K562 (cell line): ENCODE measurements at regions not wholly inside any gene's neighbourhood (a gene's known extent, or its start where the extent isn't known, plus 50 kb on each side); places are given as distances from the start of the nearest gene placed in this dataset.

Experiments used
- ATAC-seq: fragments of 200-7000 bp; cut with Tn5 transposase; 3 replicates; pipeline ENCODE4 v1.9.1; 2020; ENCODE audit warnings: moderate library complexity
- BruUV-seq: library from RNA; stranded (reverse); fragments of 400-500 nt; replicated peaks from 2 replicates; lab custom pipeline; 2021; lab: Mats Ljungman, UMichigan
- CTCF ChIA-PET: fragments of 300-600 bp; formaldehyde crosslinking; extraction: SDS; loops from one replicate; lab custom pipeline; 2021; ENCODE audit warnings: low intra/inter-chr PET ratio; lab: Yijun Ruan, JAX
- POLR2A ChIA-PET: fragments of 300-600, 350-650 bp; sonication (Branson Sonifier 250); formaldehyde crosslinking; extraction: SDS; loops from one replicate; lab custom pipeline; 2021; ENCODE audit warnings: antibody characterized with exemption, inconsistent platforms; lab: Yijun Ruan, JAX
- DNase-seq, 4 experiments: peaks; one replicate each; pipeline versions ENCODE4 v3.0.0 to v3.0.0-alpha.2; 2011 to 2018; ENCODE audit warnings: low spot score in 3 of 4, mixed read lengths in 3 of 4; ENCODE audit errors: extremely low read depth in 1 of 4
- FAIRE-seq: peaks from 2 replicates; lab custom pipeline; 2011; peaks lifted over from hg19 to GRCh38; lab: Jason Lieb, UNC
- H2AFZ ChIP-seq: 2 replicates; pipeline ENCODE4 v1.6.0; 2011; ENCODE audit warnings: low read depth, low read length, control low read depth, inconsistent platforms
- H3K27ac ChIP-seq: fragments of 200-600 bp; 3 replicates; pipeline ENCODE4 v1.8.0; 2011; ENCODE audit warnings: low read depth, mild to moderate bottlenecking, control low read depth, inconsistent platforms, low read length, moderate library complexity, mixed read lengths; ENCODE audit errors: extremely low read depth
- H3K27me3 ChIP-seq, 2 experiments: fragments of 300-600 bp in 1 of 2; 2 replicates in 1 of 2; 3 replicates in 1 of 2; pipeline versions ENCODE4 v1.6.0 to v1.8.0; 2011; ENCODE audit warnings: inconsistent platforms in 2 of 2, low read length in 2 of 2, mild to moderate bottlenecking in 1 of 2, mixed read lengths in 1 of 2, moderate library complexity in 1 of 2; ENCODE audit not compliant: control insufficient read depth in 2 of 2, insufficient read depth in 2 of 2
- H3K36me3 ChIP-seq: fragments of 300-600 bp; 3 replicates; pipeline ENCODE4 v1.8.0; 2011; ENCODE audit warnings: mild to moderate bottlenecking, low read length, inconsistent platforms; ENCODE audit not compliant: control insufficient read depth, insufficient read depth
- H3K4me1 ChIP-seq, 2 experiments: fragments of 200-600 bp in 1 of 2; replicated peaks in 1 of 2; 2 replicates in 1 of 2; 3 replicates in 1 of 2; pipeline versions ENCODE4 v1.5.1 to v1.8.0; 2011; ENCODE audit warnings: inconsistent platforms in 2 of 2, low read length in 2 of 2, mild to moderate bottlenecking in 1 of 2, mixed read lengths in 1 of 2, moderate library complexity in 1 of 2; ENCODE audit not compliant: control insufficient read depth in 2 of 2, insufficient read depth in 2 of 2
- H3K4me2 ChIP-seq: 2 replicates; pipeline ENCODE4 v1.6.1; 2011; ENCODE audit warnings: low read length, control low read depth, inconsistent platforms, mixed read lengths; ENCODE audit not compliant: insufficient read depth
- H3K4me3 ChIP-seq: fragments of 200-600 bp; sonication (generic), shearing (Covaris generic); 2 replicates; pipeline ENCODE4 v1.5.1; 2016; ENCODE audit warnings: control low read depth, inconsistent platforms
- H3K79me2 ChIP-seq: fragments of 200-600 bp; 3 replicates; pipeline ENCODE4 v1.8.0; 2011; ENCODE audit warnings: low read length, inconsistent platforms; ENCODE audit not compliant: control insufficient read depth, insufficient read depth
- H3K9ac ChIP-seq, 2 experiments: 2 replicates each; pipeline versions ENCODE4 v1.6.0 to v1.6.1; 2011; ENCODE audit warnings: low read depth in 2 of 2, low read length in 2 of 2, control low read depth in 1 of 2, inconsistent platforms in 1 of 2, mild to moderate bottlenecking in 1 of 2, mixed read lengths in 1 of 2; ENCODE audit not compliant: insufficient read depth in 1 of 2
- H3K9me1 ChIP-seq: one replicate; pipeline ENCODE4 v1.6.0; 2011; ENCODE audit warnings: inconsistent platforms, mild to moderate bottlenecking, low read length, moderate library complexity; ENCODE audit not compliant: control insufficient read depth, insufficient read depth
- H3K9me3 ChIP-seq: replicated peaks from 2 replicates; pipeline ENCODE4 v1.5.1; 2011; ENCODE audit warnings: low read depth, low read length, inconsistent platforms; ENCODE audit not compliant: control insufficient read depth, insufficient read depth
- H4K20me1 ChIP-seq: replicated peaks from 2 replicates; pipeline ENCODE4 v1.6.1; 2011; ENCODE audit warnings: low read length, inconsistent platforms, mixed read lengths; ENCODE audit not compliant: control insufficient read depth, insufficient read depth
- CBX2 ChIP-seq: fragments of 200-600 bp; sonication (generic); IDR thresholded peaks from one replicate; pipeline ENCODE4 v1.6.1; 2012; ENCODE audit warnings: mild to moderate bottlenecking, low read length, inconsistent platforms; ENCODE audit not compliant: insufficient read depth, poor library complexity, severe bottlenecking
- MEIS2 ChIP-seq: fragments of 450-650 bp; IDR thresholded peaks from 2 replicates; pipeline ENCODE4 v1.6.1; 2014; ENCODE audit warnings: mild to moderate bottlenecking; ENCODE audit not compliant: partially characterized antibody
- NR4A1 ChIP-seq, 2 experiments: fragments of 250-450 bp in 1 of 2; fragments of 450-650 bp in 1 of 2; sonication (Bioruptor Pico) in 1 of 2; IDR thresholded peaks; 2 replicates each; pipeline versions ENCODE4 v1.4.0 to v1.6.1; 2016 to 2020; ENCODE audit warnings: mild to moderate bottlenecking in 2 of 2, missing compliant biosample characterization in 1 of 2, missing genetic modification characterization in 1 of 2, moderate library complexity in 1 of 2
- WGBS: fragments of 100-300 bp; shearing (Covaris generic); methylation state at CpG from one replicate; pipeline ENCODE4 v1.1.6; 2016; ENCODE audit warnings: low coverage, mixed read lengths; ENCODE audit not compliant: insufficient coverage; ENCODE audit errors: missing lambda C conversion rate; 5-methylcytosine and 5-hydroxymethylcytosine counted together
- in situ Hi-C: fragments of 300-500 bp; cut with MboI; formaldehyde crosslinking; loops from 4 replicates; pipeline ENCODE4 v1.15.0; 2018; ENCODE audit warnings: inconsistent platforms, mixed read lengths
- intact Hi-C: fragments of 100-400 bp; cut with micrococcal nuclease; formaldehyde crosslinking; loops from 2 replicates; pipeline ENCODE4 v1.14.2; 2022
- TF ChIP-seq, protein P1 (sequence below): fragments of 450-650 bp; IDR thresholded peaks from 2 replicates; pipeline ENCODE4 v1.6.1; 2016
- TF ChIP-seq, protein P2 (sequence below): fragments of 450-650 bp; IDR thresholded peaks from 2 replicates; pipeline ENCODE4 v1.6.1; 2016; ENCODE audit warnings: low read depth, mild to moderate bottlenecking, moderate library complexity
- TF ChIP-seq, protein P3 (sequence below): fragments of 200-800 bp; sonication (Bioruptor generic); IDR thresholded peaks from 2 replicates; pipeline ENCODE4 v1.6.1; 2016; ENCODE audit warnings: missing genetic modification characterization, missing compliant biosample characterization

DNA sequence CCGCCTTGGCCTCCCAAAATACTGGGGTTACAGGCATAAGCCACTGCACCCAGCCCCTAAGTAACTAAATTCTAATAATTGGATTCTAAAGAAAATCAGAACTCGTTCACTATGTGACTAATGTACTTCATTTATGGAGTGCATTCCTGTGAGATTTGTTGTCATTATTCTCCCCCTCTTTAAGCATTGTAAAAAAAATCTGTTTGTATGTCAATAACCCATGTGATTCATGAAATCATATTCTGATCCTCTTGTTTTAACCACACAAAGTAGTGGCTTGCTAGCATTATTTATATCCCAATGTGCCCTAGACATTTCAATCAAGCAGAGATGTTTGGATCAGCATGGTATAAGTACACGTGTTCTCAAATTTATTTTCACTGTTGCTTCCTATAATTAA is 78.2 kb upstream of the OSBPL8 start:
- in situ Hi-C loops, result no loop called here
- POLR2A ChIA-PET, result interaction anchor here (0.6 kb wide), 1 partner anchor 11 kb away, joined by 3 read pairs; no protein-coding TSS in a partner anchor
- Histone ChIP-seq H3K4me1 (peaks cover 8 to 21% of the 10 kb centered on the region in 2 experiments; a peak in 3 of 5 replicates), H3K79me2 (no peaks in the 10 kb centered on the region), H3K36me3 (no peaks in the 10 kb centered on the region)
- WGBS, result 29% methylated on average over 3 of the region's 3 CpGs
- TF ChIP-seq CBX2, result no peak
- TF ChIP-seq NR4A1 (CRISPR knock-in tag; IDR thresholded peaks at IDR 0.05), result no peak
- TF ChIP-seq NR4A1 (tag; IDR thresholded peaks at IDR 0.05), result no peak
- TF ChIP-seq, all 486 proteins: peak for 0
- Histone ChIP-seq H3K4me2 (no peak overlapping the region), H2AFZ (no peak overlapping the region), H3K27ac (no peak overlapping the region), H3K4me3 (no peak overlapping the region), H3K9ac (no peak overlapping the region), H3K27me3 (no peaks in the 10 kb centered on the region), H3K9me3 (no peaks in the 10 kb centered on the region), H4K20me1 (no peaks in the 10 kb centered on the region), H3K9me1 (no peaks in the 10 kb centered on the region)
- DNase-seq (no peak), ATAC-seq (no peak), FAIRE-seq (no peak)
- no TSS peak for BruUV-seq
- intact Hi-C loops, result no loop called here
- CTCF ChIA-PET, result no interaction called here

DNA sequence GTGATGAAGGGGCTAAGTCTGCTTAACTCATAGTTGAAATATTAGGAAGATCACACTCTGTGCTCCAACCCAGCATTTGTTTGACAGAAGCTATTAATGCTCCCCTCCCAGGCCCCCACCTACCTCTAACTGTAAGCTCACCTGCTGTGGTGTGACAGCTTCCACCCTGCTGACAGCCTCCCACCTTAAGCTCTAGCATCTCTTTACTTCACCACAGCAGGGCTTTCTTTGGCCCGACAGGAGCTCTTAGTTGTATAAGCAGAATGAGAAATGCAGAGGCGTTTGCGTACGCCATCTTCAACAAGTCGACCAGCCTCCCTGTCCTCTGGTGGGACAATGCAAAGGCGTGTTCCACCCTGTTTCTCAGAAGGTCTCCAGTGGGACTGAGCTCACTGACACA is 80.1 kb upstream of the OSBPL8 start:
- Histone ChIP-seq H3K36me3 (no peaks in the 10 kb centered on the region), H3K27ac (no peak overlapping the region), H2AFZ (no peak overlapping the region), H4K20me1 (no peaks in the 10 kb centered on the region), H3K79me2 (no peaks in the 10 kb centered on the region), H3K27me3 (no peaks in the 10 kb centered on the region), H3K9me1 (no peaks in the 10 kb centered on the region), H3K4me3 (no peak overlapping the region), H3K4me2 (no peak overlapping the region), H3K9me3 (no peaks in the 10 kb centered on the region), H3K9ac (no peak overlapping the region), H3K4me1 (peaks cover 0 to 12% of the 10 kb centered on the region in 2 experiments; a peak in 3 of 5 replicates)
- ChIA-PET CTCF (no interaction called here), POLR2A (interaction anchor here (1.3 kb wide), 1 partner anchor 9 kb away, joined by 3 read pairs; no protein-coding TSS in a partner anchor)
- no peak for FAIRE-seq
- no TSS peak for BruUV-seq
- intact Hi-C loops, result no loop called here
- no peak for DNase-seq
- in situ Hi-C loops, result no loop called here
- 52% methylated on average over 6 of the region's 6 CpGs for whole genome bisulfite sequencing
- ATAC-seq, result no peak; the same call in 2 of the 3 replicates
- TF ChIP-seq, protein P1, sequence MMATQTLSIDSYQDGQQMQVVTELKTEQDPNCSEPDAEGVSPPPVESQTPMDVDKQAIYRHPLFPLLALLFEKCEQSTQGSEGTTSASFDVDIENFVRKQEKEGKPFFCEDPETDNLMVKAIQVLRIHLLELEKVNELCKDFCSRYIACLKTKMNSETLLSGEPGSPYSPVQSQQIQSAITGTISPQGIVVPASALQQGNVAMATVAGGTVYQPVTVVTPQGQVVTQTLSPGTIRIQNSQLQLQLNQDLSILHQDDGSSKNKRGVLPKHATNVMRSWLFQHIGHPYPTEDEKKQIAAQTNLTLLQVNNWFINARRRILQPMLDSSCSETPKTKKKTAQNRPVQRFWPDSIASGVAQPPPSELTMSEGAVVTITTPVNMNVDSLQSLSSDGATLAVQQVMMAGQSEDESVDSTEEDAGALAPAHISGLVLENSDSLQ, result no peak
- TF ChIP-seq, protein P2, sequence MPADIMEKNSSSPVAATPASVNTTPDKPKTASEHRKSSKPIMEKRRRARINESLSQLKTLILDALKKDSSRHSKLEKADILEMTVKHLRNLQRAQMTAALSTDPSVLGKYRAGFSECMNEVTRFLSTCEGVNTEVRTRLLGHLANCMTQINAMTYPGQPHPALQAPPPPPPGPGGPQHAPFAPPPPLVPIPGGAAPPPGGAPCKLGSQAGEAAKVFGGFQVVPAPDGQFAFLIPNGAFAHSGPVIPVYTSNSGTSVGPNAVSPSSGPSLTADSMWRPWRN, result no peak
- TF ChIP-seq, protein P3, sequence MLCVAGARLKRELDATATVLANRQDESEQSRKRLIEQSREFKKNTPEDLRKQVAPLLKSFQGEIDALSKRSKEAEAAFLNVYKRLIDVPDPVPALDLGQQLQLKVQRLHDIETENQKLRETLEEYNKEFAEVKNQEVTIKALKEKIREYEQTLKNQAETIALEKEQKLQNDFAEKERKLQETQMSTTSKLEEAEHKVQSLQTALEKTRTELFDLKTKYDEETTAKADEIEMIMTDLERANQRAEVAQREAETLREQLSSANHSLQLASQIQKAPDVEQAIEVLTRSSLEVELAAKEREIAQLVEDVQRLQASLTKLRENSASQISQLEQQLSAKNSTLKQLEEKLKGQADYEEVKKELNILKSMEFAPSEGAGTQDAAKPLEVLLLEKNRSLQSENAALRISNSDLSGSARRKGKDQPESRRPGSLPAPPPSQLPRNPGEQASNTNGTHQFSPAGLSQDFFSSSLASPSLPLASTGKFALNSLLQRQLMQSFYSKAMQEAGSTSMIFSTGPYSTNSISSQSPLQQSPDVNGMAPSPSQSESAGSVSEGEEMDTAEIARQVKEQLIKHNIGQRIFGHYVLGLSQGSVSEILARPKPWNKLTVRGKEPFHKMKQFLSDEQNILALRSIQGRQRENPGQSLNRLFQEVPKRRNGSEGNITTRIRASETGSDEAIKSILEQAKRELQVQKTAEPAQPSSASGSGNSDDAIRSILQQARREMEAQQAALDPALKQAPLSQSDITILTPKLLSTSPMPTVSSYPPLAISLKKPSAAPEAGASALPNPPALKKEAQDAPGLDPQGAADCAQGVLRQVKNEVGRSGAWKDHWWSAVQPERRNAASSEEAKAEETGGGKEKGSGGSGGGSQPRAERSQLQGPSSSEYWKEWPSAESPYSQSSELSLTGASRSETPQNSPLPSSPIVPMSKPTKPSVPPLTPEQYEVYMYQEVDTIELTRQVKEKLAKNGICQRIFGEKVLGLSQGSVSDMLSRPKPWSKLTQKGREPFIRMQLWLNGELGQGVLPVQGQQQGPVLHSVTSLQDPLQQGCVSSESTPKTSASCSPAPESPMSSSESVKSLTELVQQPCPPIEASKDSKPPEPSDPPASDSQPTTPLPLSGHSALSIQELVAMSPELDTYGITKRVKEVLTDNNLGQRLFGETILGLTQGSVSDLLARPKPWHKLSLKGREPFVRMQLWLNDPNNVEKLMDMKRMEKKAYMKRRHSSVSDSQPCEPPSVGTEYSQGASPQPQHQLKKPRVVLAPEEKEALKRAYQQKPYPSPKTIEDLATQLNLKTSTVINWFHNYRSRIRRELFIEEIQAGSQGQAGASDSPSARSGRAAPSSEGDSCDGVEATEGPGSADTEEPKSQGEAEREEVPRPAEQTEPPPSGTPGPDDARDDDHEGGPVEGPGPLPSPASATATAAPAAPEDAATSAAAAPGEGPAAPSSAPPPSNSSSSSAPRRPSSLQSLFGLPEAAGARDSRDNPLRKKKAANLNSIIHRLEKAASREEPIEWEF (CRISPR knock-in tag), result no peak
- no peak for TF ChIP-seq MEIS2
